Retinal pigment epithelial cell (primary cell): ENCODE measurements at regions not wholly inside any gene's neighbourhood (a gene's known extent, or its start where the extent isn't known, plus 50 kb on each side); places are given as distances from the start of the nearest gene placed in this dataset.

ENCODE experiments used
- DNase-seq: peaks from one replicate; pipeline ENCODE4 v3.0.0-alpha.2; 2010; ENCODE audit warnings: low read depth
- H3K4me3 ChIP-seq: 2 replicates; pipeline ENCODE4 v1.5.1; 2011; ENCODE audit warnings: mild to moderate bottlenecking, low read length, control low read depth, moderate library complexity
- TF ChIP-seq, protein P1 (sequence below): conservative IDR thresholded peaks from 2 replicates; pipeline ENCODE4 v1.5.1; 2011; ENCODE audit warnings: low read depth, low read length, control low read depth, inconsistent platforms

DNA sequence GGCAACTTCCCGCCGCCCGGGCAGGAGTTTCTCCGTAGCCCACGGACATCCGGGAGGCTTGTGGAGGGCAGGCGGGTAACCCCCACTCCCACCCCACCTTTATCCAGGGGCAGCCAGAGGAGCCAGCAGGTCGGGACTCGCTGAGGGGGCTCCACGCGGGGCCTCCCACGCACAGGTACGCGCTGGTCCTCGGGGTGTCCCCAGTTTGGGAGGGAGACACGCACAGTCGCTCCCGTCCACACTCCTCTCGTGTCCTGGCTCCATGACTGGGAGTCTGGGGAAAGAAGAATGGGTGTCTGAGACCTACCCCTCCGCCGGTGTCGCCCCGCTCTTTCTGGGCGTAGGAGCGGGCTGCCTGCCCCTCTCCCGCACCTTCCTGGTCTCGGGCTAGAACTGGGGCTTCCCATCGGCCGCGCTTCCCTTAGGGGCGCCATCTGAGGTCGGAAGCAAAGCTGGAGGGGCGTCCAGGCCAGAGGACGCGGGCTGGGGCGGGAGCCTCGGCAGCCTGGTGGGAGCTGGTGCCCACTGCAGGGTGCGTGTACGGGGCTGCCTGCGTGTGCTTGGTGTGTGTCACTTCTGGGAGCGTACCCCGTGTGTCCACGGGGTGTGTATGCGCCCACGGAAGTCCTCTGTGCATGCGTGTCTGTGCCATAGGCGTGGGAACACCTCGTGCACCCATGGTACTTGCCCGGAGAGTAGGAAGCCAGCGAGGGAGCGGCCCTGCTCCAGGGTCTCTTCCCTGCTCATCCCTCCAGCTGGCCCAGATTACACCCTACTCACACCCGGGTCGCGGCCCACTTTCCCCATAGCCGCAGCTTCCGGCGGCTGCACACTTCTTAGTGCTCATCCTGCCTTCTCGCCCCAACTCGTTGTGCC is 73.0 kb upstream of the LEP start:
- peak overlapping the region; percentile 24 for H3K4me3 ChIP-seq
- TF ChIP-seq, protein P1, sequence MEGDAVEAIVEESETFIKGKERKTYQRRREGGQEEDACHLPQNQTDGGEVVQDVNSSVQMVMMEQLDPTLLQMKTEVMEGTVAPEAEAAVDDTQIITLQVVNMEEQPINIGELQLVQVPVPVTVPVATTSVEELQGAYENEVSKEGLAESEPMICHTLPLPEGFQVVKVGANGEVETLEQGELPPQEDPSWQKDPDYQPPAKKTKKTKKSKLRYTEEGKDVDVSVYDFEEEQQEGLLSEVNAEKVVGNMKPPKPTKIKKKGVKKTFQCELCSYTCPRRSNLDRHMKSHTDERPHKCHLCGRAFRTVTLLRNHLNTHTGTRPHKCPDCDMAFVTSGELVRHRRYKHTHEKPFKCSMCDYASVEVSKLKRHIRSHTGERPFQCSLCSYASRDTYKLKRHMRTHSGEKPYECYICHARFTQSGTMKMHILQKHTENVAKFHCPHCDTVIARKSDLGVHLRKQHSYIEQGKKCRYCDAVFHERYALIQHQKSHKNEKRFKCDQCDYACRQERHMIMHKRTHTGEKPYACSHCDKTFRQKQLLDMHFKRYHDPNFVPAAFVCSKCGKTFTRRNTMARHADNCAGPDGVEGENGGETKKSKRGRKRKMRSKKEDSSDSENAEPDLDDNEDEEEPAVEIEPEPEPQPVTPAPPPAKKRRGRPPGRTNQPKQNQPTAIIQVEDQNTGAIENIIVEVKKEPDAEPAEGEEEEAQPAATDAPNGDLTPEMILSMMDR: no peak
- DNase-seq: no peak

- no peak overlapping the region for H3K4me3 ChIP-seq
- no peak for DNase-seq
- TF ChIP-seq, protein P1: no peak
Measured at GRCh38 chr7:128168667-128169210, 72.3 kb upstream of the LEP start.

- no peak overlapping the region for H3K4me3 ChIP-seq
- no peak for DNase-seq
- TF ChIP-seq, protein P1: no peak
Measured at GRCh38 chr7:128170461-128170860, 70.6 kb upstream of the LEP start.

DNA sequence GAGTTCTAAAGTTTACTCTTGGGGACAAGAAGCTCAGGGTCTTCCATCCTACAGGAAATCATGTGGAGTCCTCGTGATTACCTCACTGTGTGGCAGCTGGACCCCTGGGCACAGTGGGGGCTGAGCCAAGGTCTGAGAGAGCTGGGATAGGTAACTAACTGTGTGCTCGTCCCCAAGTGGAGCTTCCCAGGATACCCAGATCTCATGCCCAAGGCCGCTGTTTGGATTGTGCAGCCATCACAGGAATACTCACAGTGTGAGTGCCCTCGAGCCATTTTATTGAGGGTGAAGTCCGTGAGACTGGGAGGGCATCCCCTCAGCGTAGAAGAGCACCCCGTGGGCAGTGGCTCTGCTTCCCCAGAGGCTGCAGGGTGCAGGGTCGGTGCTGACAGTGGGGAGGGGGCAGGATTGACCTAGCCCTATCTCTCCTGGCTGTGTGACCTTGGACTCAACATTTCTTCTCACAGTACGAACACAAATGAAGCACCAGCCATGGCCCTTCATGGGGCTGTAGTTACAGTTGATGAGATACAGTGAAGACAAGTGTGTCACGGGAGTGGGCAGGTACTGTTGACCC is 69.6 kb upstream of the LEP start:
- DNase-seq: no peak
- TF ChIP-seq, protein P1: no peak
- no peak overlapping the region for H3K4me3 ChIP-seq

- no peak overlapping the region for H3K4me3 ChIP-seq
- DNase-seq: no peak
- TF ChIP-seq, protein P1: no peak
Measured at GRCh38 chr7:128172151-128172550, 68.9 kb upstream of the LEP start.

GRCh38 chr7:128172963-128173362 is 68.1 kb upstream of the LEP start:
- TF ChIP-seq, protein P1: no peak
- no peak for DNase-seq

DNA sequence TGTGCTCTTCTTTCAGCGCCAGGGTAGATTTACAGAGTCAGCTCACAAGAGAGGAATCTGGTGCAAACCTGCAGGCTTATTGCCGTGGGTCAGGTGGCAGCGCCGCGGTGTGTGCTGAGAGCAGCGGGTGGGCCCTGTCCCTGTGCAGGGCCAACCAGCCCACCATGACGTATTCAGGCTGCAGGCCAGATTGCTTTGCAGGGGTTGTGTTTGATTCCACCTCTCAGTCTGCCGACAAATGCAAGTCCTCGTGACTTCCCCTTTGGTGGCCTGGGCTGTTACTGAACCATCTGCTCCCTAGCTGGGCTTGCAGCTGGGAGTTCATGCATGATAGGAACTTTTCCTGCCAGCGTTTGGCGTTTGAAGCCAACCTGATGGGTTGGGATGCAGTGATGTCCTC is 66.7 kb upstream of the LEP start:
- TF ChIP-seq, protein P1: no peak
- H3K4me3 ChIP-seq: no peak overlapping the region
- DNase-seq: no peak

More at GRCh38 chr7:128172963-128173362, 68.1 kb upstream of the LEP start:
- H3K4me3 ChIP-seq: no peak overlapping the region
